Mesothelial cell of epicardium (in vitro differentiated cells): ENCODE measurements at regions not wholly inside any gene's neighbourhood (a gene's known extent, or its start where the extent isn't known, plus 50 kb on each side); places are given as distances from the start of the nearest gene placed in this dataset.

ENCODE experiments used
- DNase-seq, 2 experiments: peaks; one replicate each; pipeline ENCODE4 v3.0.0; 2021; ENCODE audit warnings: low spot score in 2 of 2; ENCODE audit not compliant: unreplicated experiment in 2 of 2
- H3K27ac Mint-ChIP-seq: 2 replicates; pipeline ENCODE4 v1.8.0; 2021; ENCODE audit warnings: mixed read lengths
- H3K27me3 Mint-ChIP-seq: 2 replicates; pipeline ENCODE4 v1.8.0; 2021; ENCODE audit warnings: low read depth, mixed read lengths
- H3K36me3 Mint-ChIP-seq: 2 replicates; pipeline ENCODE4 v1.8.0; 2021; ENCODE audit warnings: mixed read lengths
- H3K4me1 Mint-ChIP-seq: 2 replicates; pipeline ENCODE4 v1.8.0; 2021; ENCODE audit warnings: mixed read lengths
- H3K4me3 Mint-ChIP-seq: 2 replicates; pipeline ENCODE4 v1.8.0; 2021; ENCODE audit warnings: mild to moderate bottlenecking, moderate library complexity, mixed read lengths
- H3K9me3 Mint-ChIP-seq: 2 replicates; pipeline ENCODE4 v1.8.0; 2021; ENCODE audit warnings: mixed read lengths
- TF ChIP-seq, protein P1 (sequence below): fragments of 200-600 bp; sonication (generic); IDR thresholded peaks from one replicate; pipeline ENCODE4 v1.5.0; 2021; ENCODE audit warnings: antibody characterized with exemption; ENCODE audit not compliant: unreplicated experiment

DNA sequence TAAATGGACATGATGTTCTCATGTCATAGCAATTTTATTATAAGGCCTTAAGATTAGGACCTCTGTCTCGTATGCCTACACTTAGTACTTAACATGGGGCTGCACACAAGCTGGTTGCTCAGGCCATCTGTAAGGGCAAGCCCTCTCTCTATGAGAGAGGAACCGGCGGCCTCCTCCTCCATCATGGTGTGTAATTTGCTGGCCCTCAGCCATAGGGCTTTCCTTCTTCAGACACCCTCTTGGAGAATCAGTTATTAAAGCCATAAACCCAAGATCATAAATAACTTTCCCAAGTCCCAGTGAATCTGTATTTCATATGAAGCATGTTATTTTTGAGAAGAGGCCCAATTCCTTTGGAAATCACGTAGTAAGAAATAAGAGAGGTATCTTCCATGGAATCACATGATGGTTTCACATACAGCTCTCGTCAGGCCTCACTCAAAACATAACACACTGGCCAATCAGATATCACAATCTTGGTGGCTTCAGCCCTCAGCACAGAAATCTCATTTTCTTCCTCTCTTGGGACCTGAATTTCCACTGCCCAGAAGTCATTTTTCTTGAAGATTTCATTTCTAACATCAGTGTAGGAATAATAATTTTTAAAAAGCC is 92.6 kb downstream of the RDH14 start:
- TF ChIP-seq, protein P1, sequence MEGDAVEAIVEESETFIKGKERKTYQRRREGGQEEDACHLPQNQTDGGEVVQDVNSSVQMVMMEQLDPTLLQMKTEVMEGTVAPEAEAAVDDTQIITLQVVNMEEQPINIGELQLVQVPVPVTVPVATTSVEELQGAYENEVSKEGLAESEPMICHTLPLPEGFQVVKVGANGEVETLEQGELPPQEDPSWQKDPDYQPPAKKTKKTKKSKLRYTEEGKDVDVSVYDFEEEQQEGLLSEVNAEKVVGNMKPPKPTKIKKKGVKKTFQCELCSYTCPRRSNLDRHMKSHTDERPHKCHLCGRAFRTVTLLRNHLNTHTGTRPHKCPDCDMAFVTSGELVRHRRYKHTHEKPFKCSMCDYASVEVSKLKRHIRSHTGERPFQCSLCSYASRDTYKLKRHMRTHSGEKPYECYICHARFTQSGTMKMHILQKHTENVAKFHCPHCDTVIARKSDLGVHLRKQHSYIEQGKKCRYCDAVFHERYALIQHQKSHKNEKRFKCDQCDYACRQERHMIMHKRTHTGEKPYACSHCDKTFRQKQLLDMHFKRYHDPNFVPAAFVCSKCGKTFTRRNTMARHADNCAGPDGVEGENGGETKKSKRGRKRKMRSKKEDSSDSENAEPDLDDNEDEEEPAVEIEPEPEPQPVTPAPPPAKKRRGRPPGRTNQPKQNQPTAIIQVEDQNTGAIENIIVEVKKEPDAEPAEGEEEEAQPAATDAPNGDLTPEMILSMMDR = no peak
- DNase-seq = no peak
- H3K4me1 Mint-ChIP-seq = peaks cover 4% of the 10 kb centered on the region
- H3K27ac Mint-ChIP-seq = peak overlapping the region; percentile 59
- H3K27me3 Mint-ChIP-seq = peaks cover 11% of the 10 kb centered on the region
- H3K4me3 Mint-ChIP-seq = no peak overlapping the region
- peaks cover 4% of the 10 kb centered on the region for H3K9me3 Mint-ChIP-seq
- H3K36me3 Mint-ChIP-seq = no peaks in the 10 kb centered on the region

DNA sequence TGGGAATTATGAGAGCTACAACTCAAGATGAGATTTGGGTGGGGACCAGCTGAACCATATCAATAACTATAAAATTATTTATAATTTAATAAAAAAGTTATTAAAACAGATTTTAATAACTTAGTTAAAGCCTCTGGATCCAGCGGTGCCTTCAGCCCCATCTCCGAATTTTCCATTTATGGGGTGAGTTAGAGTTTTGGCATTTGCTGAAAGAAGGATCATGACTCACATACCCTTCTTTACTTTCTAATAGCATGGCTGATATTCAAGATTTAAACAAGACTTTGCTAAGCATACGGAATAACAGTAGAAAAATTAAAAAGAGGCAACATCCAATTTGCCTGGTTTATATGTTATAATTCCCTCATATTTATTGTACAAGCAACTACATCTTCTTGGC is 94.5 kb downstream of the RDH14 start:
- Mint-ChIP-seq H3K4me3 (no peak overlapping the region), H3K27ac (no peak overlapping the region), H3K36me3 (no peaks in the 10 kb centered on the region), H3K9me3 (peaks cover 11% of the 10 kb centered on the region), H3K4me1 (peaks cover 2% of the 10 kb centered on the region), H3K27me3 (peaks cover 22% of the 10 kb centered on the region)
- TF ChIP-seq, protein P1 = no peak
- DNase-seq = no peak

DNA sequence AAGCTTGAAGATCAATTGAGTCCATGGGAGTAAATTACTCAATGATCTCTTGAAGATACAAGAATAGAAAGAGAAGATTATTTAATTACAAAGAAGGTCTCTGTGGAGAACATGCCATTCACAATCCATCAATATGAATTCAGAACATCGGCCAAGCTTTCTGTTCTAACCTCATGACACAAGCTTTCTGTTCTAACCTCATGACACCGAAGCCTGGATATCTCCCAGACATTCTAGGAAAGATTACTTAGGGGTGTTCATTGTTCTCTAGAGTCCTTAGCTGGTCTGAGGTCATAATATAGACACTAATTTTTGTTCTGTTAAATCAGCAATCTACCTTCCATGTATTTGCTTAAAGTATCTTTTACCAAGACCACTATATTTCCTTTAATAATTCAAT is 95.5 kb downstream of the RDH14 start:
- DNase-seq = no peak
- TF ChIP-seq, protein P1 = no peak
- Mint-ChIP-seq H3K27me3 (peaks cover 23% of the 10 kb centered on the region), H3K9me3 (peaks cover 19% of the 10 kb centered on the region), H3K4me3 (no peak overlapping the region), H3K4me1 (peaks cover 2% of the 10 kb centered on the region), H3K27ac (no peak overlapping the region), H3K36me3 (no peaks in the 10 kb centered on the region)

DNA sequence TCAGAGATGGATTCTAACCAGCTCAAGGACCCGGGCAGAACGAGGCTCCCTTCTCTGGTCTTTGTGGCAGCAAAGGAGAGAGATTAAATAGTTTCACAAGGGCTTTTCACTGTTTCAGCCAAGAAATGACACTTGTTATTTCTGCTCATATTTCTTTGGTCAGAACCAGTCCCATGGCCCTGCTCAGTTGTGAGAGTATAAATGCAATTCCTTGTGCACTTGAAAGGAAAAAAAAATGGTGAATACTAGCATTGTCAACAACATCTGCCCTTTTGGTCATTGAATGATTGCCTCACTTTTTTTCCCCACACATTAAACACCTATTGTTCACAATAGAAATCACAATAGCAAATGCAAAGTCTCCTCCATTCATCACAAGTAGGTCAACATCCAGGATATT is 104.4 kb downstream of the RDH14 start:
- peaks cover 10% of the 10 kb centered on the region for H3K27me3 Mint-ChIP-seq
- DNase-seq = no peak
- H3K4me1 Mint-ChIP-seq = no peaks in the 10 kb centered on the region
- H3K27ac Mint-ChIP-seq = no peak overlapping the region
- H3K9me3 Mint-ChIP-seq = peaks cover 18% of the 10 kb centered on the region
- H3K36me3 Mint-ChIP-seq = no peaks in the 10 kb centered on the region
- TF ChIP-seq, protein P1 = no peak
- no peak overlapping the region for H3K4me3 Mint-ChIP-seq

DNA sequence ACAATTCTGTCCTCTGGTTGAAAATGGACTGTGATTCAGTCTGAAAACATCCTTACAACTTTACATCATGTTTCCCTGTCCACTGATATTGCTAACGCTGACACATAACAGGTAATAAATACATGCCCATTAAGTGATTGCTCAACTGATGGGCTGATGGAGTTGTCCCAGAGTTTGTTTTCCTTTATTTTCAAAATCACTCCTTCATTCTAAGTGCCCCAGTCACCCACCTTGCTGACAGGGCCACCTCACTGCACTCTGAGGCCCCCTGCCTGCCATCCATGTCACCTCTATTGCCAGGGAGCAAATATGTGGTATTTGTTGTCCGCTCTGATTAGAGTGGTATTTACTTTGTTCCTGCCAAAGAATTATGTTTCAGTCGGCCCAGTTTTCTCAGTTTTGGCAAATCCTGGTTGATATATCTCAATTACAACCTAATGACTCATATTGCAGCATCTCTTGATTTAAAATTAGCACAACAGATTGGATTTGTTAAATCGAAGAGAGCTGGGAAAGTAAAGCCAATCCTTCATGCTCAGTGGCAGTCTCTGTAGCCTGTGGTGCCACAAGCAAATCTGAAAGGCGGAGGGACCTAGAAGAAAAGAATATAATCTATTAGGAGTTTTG is 105.1 kb downstream of the RDH14 start:
- peaks cover 14% of the 10 kb centered on the region for H3K9me3 Mint-ChIP-seq
- H3K4me3 Mint-ChIP-seq = no peak overlapping the region
- no peak for DNase-seq
- TF ChIP-seq, protein P1 = peak; percentile 15
- no peaks in the 10 kb centered on the region for H3K36me3 Mint-ChIP-seq
- H3K27ac Mint-ChIP-seq = no peak overlapping the region
- H3K4me1 Mint-ChIP-seq = peaks cover 4% of the 10 kb centered on the region
- H3K27me3 Mint-ChIP-seq = peaks cover 9% of the 10 kb centered on the region
